ENCODE measurements at regions not wholly inside any gene's neighbourhood (a gene's known extent, or its start where the extent isn't known, plus 50 kb on each side); places are given as distances from the start of the nearest gene placed in this dataset.
A peak's percentile ranks its signal among the peaks of the same experiment; 100 is the strongest.

GRCh38 chr9:26562338-26562737 is 330.3 kb downstream of the CAAP1 start:
- DNase-seq (ENCODE audit: low spot score in 2 of 2), result no peak
- no peak overlapping the region for H3K4me3 ChIP-seq
- H3K9me3 ChIP-seq, result no peaks in the 10 kb centered on the region
- no peaks in the 10 kb centered on the region for H3K4me1 ChIP-seq
- H3K27me3 ChIP-seq (ENCODE audit: low read depth), result no peaks in the 10 kb centered on the region
- in situ Hi-C loops (cut with MboI; ENCODE audit: low sequenced_read_pairs), result no loop called here
- H3K36me3 ChIP-seq (replicated peaks), result no peaks in the 10 kb centered on the region

DNA sequence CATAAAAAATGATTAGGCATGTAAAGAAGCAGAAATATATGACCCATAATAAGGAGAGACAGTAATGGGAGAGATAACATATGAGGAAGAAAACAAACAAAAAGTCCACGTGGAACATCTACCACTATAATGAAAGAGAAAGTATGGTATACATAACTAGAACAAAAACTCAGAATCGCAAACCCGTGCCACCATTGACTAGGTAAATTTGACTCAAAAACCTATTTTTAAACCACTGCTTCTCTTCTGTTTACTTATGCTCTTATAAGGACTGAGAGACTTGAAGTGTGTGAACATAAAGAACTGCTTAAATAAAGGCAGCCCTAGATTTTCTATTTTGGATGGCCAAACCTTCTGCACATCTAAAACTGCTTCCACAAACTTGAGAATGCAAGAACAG is 330.7 kb downstream of the CAAP1 start:
- Histone ChIP-seq H3K36me3 (replicated peaks) (no peaks in the 10 kb centered on the region), H3K4me1 (no peaks in the 10 kb centered on the region; the same call in 1 of the 2 replicates), H3K4me3 (no peak overlapping the region), H3K27me3 (ENCODE audit: low read depth) (no peaks in the 10 kb centered on the region), H3K9me3 (no peaks in the 10 kb centered on the region)
- no peak for DNase-seq (ENCODE audit: low spot score in 2 of 2)
- in situ Hi-C loops (cut with MboI; ENCODE audit: low sequenced_read_pairs), result no loop called here

GRCh38 chr9:26559506-26559905 is 333.1 kb downstream of the CAAP1 start:
- no peak for DNase-seq (ENCODE audit: low spot score in 2 of 2)
- Histone ChIP-seq H3K9me3 (no peaks in the 10 kb centered on the region), H3K36me3 (replicated peaks) (no peaks in the 10 kb centered on the region), H3K4me3 (no peak overlapping the region), H3K4me1 (no peaks in the 10 kb centered on the region; the same call in 1 of the 2 replicates), H3K27me3 (ENCODE audit: low read depth) (no peaks in the 10 kb centered on the region)
- in situ Hi-C loops (cut with MboI; ENCODE audit: low sequenced_read_pairs), result no loop called here

- no peak for DNase-seq (ENCODE audit: low spot score in 2 of 2)
- no peaks in the 10 kb centered on the region for H3K36me3 ChIP-seq (replicated peaks)
- no peak overlapping the region for H3K4me3 ChIP-seq
- no peaks in the 10 kb centered on the region for H3K9me3 ChIP-seq
- H3K27me3 ChIP-seq (ENCODE audit: low read depth), result no peaks in the 10 kb centered on the region
- H3K4me1 ChIP-seq, result peaks cover 19% of the 10 kb centered on the region
- in situ Hi-C loops (cut with MboI; ENCODE audit: low sequenced_read_pairs), result no loop called here
Observed at GRCh38 chr9:26551971-26552370, 340.6 kb downstream of the CAAP1 start.

GRCh38 chr9:26551451-26551850 is 341.2 kb downstream of the CAAP1 start:
- in situ Hi-C loops (cut with MboI; ENCODE audit: low sequenced_read_pairs), result no loop called here
- no peaks in the 10 kb centered on the region for H3K27me3 ChIP-seq (ENCODE audit: low read depth)
- H3K9me3 ChIP-seq, result no peaks in the 10 kb centered on the region
- H3K4me3 ChIP-seq, result no peak overlapping the region
- H3K36me3 ChIP-seq (replicated peaks), result no peaks in the 10 kb centered on the region
- DNase-seq (ENCODE audit: low spot score in 2 of 2), result no peak
- H3K4me1 ChIP-seq, result peaks cover 19% of the 10 kb centered on the region

- Histone ChIP-seq H3K27me3 (ENCODE audit: low read depth) (no peaks in the 10 kb centered on the region), H3K4me1 (peaks cover 19% of the 10 kb centered on the region), H3K4me3 (no peak overlapping the region), H3K36me3 (replicated peaks) (no peaks in the 10 kb centered on the region), H3K9me3 (no peaks in the 10 kb centered on the region)
- in situ Hi-C loops (cut with MboI; ENCODE audit: low sequenced_read_pairs), result no loop called here
- peak; percentile 78 to 99 for DNase-seq (ENCODE audit: low spot score in 2 of 2)
Observed at GRCh38 chr9:26548781-26549290, 343.8 kb downstream of the CAAP1 start.

GRCh38 chr9:26539867-26540493 is 352.6 kb downstream of the CAAP1 start:
- Histone ChIP-seq H3K4me3 (no peak overlapping the region), H3K9me3 (no peaks in the 10 kb centered on the region), H3K4me1 (no peaks in the 10 kb centered on the region), H3K27me3 (ENCODE audit: low read depth) (no peaks in the 10 kb centered on the region), H3K36me3 (replicated peaks) (no peaks in the 10 kb centered on the region)
- no peak for DNase-seq (ENCODE audit: low spot score in 2 of 2)
- in situ Hi-C loops (cut with MboI; ENCODE audit: low sequenced_read_pairs), result no loop called here

DNA sequence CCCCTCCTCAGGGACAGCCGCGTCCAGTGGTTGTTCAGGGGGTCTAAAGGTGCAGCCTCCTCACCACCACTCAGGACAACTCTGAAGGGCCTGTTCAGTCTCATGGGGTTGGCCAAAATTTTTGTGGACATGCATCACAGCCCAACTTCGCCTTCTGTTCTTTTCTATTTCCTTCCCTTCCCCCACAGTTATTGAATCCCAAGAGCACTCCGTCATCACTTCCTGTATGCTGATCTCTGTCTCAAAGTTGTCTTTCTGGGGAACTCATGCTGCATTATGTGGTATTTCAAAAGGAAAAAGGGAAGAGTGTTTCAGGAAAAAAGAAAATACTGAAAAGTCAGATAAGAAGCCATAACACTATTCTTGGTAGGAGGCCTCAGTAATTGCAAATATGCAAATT is 355.4 kb downstream of the CAAP1 start:
- DNase-seq (ENCODE audit: low spot score in 2 of 2), result no peak
- no peaks in the 10 kb centered on the region for H3K36me3 ChIP-seq (replicated peaks)
- H3K27me3 ChIP-seq (ENCODE audit: low read depth), result no peaks in the 10 kb centered on the region
- H3K4me1 ChIP-seq, result no peaks in the 10 kb centered on the region
- in situ Hi-C loops (cut with MboI; ENCODE audit: low sequenced_read_pairs), result no loop called here
- H3K4me3 ChIP-seq, result no peak overlapping the region
- H3K9me3 ChIP-seq, result no peaks in the 10 kb centered on the region

- Histone ChIP-seq H3K4me1 (no peaks in the 10 kb centered on the region), H3K27me3 (ENCODE audit: low read depth) (no peaks in the 10 kb centered on the region), H3K36me3 (replicated peaks) (no peaks in the 10 kb centered on the region), H3K4me3 (no peak overlapping the region), H3K9me3 (no peaks in the 10 kb centered on the region)
- in situ Hi-C loops (cut with MboI; ENCODE audit: low sequenced_read_pairs), result no loop called here
- DNase-seq (ENCODE audit: low spot score in 2 of 2), result no peak
Observed at GRCh38 chr9:26535151-26535550, 357.5 kb downstream of the CAAP1 start.

DNA sequence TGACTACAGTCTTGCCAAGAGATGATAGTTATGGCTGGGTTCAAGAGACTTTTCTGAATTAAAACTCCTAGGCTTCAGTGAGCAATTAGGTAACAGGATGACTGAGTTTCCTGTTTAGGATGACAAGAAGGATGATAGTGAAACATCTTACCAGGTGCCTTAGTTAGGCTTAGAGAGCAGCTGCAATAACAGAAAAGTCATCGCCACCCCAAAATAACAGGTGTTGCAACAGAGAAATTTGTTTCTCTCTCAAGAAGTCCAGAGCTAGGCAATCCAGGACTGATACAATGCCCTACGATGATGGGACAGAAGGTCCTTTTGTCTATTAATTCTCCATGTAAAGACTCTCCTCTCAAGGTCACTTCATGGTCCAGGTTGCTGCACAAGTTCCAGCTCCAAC is 361.8 kb downstream of the CAAP1 start:
- Histone ChIP-seq H3K9me3 (no peaks in the 10 kb centered on the region), H3K4me1 (no peaks in the 10 kb centered on the region), H3K27me3 (ENCODE audit: low read depth) (no peaks in the 10 kb centered on the region), H3K4me3 (no peak overlapping the region), H3K36me3 (replicated peaks) (no peaks in the 10 kb centered on the region)
- in situ Hi-C loops (cut with MboI; ENCODE audit: low sequenced_read_pairs), result no loop called here
- DNase-seq (ENCODE audit: low spot score in 2 of 2), result no peak

DNA sequence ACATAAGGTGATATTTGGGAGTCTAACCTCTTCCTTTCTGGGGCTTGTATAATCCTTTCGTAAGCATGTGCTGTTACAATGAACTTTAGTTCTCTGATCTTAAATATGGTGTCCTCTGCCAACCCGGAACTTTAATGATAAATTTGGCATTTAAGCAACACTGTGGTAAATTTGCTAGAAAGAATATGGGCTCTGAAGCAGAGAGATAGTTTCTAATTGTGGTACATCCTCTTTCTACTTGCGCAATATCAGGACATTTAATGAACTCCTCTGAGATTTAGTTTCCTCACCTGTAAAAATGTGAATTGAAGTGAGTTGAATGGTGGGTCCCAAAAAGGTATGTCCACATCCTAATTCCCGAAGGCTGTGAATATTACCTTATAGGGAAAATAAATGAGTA is 364.7 kb downstream of the CAAP1 start:
- H3K27me3 ChIP-seq (ENCODE audit: low read depth), result no peaks in the 10 kb centered on the region
- H3K9me3 ChIP-seq, result no peaks in the 10 kb centered on the region
- H3K4me3 ChIP-seq, result no peak overlapping the region
- H3K4me1 ChIP-seq, result no peaks in the 10 kb centered on the region
- DNase-seq (ENCODE audit: low spot score in 2 of 2), result no peak
- in situ Hi-C loops (cut with MboI; ENCODE audit: low sequenced_read_pairs), result no loop called here
- no peaks in the 10 kb centered on the region for H3K36me3 ChIP-seq (replicated peaks)

GRCh38 chr9:26524267-26524666 is 368.3 kb downstream of the CAAP1 start:
- no peak overlapping the region for H3K4me3 ChIP-seq
- no peaks in the 10 kb centered on the region for H3K9me3 ChIP-seq
- H3K36me3 ChIP-seq (replicated peaks), result no peaks in the 10 kb centered on the region
- in situ Hi-C loops (cut with MboI; ENCODE audit: low sequenced_read_pairs), result no loop called here
- H3K27me3 ChIP-seq (ENCODE audit: low read depth), result no peaks in the 10 kb centered on the region
- DNase-seq (ENCODE audit: low spot score in 2 of 2), result no peak
- no peaks in the 10 kb centered on the region for H3K4me1 ChIP-seq

- H3K9me3 ChIP-seq, result no peaks in the 10 kb centered on the region
- DNase-seq (ENCODE audit: low spot score in 2 of 2), result no peak
- in situ Hi-C loops (cut with MboI; ENCODE audit: low sequenced_read_pairs), result no loop called here
- H3K27me3 ChIP-seq (ENCODE audit: low read depth), result no peaks in the 10 kb centered on the region
- H3K4me1 ChIP-seq, result no peaks in the 10 kb centered on the region
- H3K36me3 ChIP-seq (replicated peaks), result no peaks in the 10 kb centered on the region
- H3K4me3 ChIP-seq, result no peak overlapping the region
Observed at GRCh38 chr9:26523577-26523976, 369.0 kb downstream of the CAAP1 start.

DNA sequence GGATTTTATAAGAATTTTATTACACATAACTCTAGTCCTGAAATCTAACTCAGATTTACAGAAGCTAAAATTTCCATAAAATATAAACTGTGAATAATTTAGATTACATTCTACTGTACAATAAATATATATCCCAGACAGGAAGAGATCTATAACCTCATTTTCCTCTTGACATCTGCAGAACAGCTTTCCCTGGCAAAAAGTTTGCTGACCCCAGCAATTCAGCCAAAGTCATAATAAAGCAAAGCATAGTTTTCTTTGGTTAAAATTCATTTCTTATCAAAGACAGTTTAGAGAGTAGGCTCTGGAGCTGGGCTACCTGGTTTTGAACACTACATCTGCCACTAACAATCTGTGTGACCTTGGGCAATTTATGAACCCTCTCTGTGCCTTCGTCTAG is 372.5 kb downstream of the CAAP1 start:
- in situ Hi-C loops (cut with MboI; ENCODE audit: low sequenced_read_pairs), result no loop called here
- H3K4me3 ChIP-seq, result no peak overlapping the region
- DNase-seq (ENCODE audit: low spot score in 2 of 2), result no peak
- no peaks in the 10 kb centered on the region for H3K36me3 ChIP-seq (replicated peaks)
- H3K4me1 ChIP-seq, result peaks cover 9% of the 10 kb centered on the region
- H3K9me3 ChIP-seq, result no peaks in the 10 kb centered on the region
- no peaks in the 10 kb centered on the region for H3K27me3 ChIP-seq (ENCODE audit: low read depth)

- peak; percentile 54 to 64 for DNase-seq (ENCODE audit: low spot score in 2 of 2)
- in situ Hi-C loops (cut with MboI; ENCODE audit: low sequenced_read_pairs), result no loop called here
- no peak overlapping the region for H3K4me3 ChIP-seq
- H3K9me3 ChIP-seq, result no peaks in the 10 kb centered on the region
- H3K27me3 ChIP-seq (ENCODE audit: low read depth), result no peaks in the 10 kb centered on the region
- H3K36me3 ChIP-seq (replicated peaks), result no peaks in the 10 kb centered on the region
- H3K4me1 ChIP-seq, result peaks cover 9% of the 10 kb centered on the region
Observed at GRCh38 chr9:26516773-26517343, 375.7 kb downstream of the CAAP1 start.
